CD4-positive, alpha-beta T cell treated with Interleukin-6 at 100 ng/mL for 8 hours (primary cell): ENCODE measurements at regions not wholly inside any gene's neighbourhood (a gene's known extent, or its start where the extent isn't known, plus 50 kb on each side); places are given as distances from the start of the nearest gene placed in this dataset.
"Not testable (repeated sequence)": the region's sequence is repeated elsewhere in the genome, so short reads cannot be mapped to it uniquely, and the experiment has no call there.

Experiments
- DNase-seq: peaks from one replicate; pipeline ENCODE4 v3.0.0-alpha.2; 2020; ENCODE audit warnings: mixed read lengths, low spot score

DNA sequence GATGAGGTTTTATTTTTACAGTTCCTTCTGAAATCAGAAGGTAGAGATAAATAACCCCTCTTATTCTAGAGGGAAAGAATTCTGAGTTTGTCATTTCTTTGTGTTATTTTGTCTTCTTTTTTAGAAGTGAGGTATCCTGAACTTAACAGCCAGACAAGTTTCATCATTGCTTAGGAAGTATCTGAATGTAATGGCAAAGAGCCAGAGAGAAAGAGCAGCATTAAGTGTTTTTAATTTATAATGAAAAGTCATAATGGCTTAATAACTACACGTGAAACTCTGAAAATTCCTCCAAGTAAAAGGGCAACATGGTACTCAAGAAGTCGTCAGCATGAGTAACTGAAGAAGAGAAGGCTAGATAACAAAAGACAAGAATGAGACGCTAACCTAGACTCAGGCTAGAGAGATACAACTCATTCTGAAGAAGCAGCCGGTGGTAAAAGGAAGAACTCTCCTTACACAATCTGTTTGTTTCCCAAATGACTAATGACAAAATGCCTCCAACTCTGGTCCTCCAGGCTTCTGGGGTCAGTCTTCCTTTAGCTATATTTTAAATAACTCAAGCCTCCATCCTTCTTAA is 116.2 kb upstream of the NECTIN3 start:
- no peak for DNase-seq

- no peak for DNase-seq
Observed at GRCh38 chr3:110956081-110956480, 115.5 kb upstream of the NECTIN3 start.

DNA sequence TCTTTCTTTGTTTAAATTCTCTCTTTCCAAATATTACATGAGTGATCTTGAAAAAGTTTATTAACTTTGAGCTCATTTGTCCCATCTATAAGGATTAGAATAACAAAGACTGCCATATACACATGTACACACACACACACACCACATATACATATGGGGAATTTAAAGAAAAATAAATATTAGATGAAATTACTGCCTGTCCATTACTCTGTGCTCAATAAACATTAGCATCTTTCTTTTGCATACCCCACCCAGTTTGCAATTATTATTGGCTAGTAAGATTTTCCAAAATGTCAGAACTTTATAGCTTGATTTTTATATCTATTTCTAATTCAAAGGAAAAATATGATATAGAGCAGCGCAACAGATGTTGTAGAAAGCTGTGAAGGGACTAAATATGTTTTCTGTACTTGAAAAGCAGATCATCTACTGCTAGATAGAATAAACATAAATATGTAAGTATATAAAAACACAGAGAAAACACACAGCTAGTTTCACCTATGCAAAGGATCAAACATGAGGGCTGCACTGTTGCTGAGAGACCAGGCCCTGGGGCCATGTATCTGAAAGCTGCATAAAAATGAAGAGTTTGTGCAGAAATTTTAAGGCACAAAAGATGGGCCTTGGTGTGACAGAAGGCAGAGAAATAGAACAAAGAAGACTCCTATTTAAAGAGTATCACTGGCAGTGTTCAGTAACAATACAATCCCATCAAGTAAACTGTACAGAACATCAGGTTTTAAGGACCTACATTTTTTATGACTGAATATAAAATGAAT is 114.2 kb upstream of the NECTIN3 start:
- DNase-seq = no peak

DNA sequence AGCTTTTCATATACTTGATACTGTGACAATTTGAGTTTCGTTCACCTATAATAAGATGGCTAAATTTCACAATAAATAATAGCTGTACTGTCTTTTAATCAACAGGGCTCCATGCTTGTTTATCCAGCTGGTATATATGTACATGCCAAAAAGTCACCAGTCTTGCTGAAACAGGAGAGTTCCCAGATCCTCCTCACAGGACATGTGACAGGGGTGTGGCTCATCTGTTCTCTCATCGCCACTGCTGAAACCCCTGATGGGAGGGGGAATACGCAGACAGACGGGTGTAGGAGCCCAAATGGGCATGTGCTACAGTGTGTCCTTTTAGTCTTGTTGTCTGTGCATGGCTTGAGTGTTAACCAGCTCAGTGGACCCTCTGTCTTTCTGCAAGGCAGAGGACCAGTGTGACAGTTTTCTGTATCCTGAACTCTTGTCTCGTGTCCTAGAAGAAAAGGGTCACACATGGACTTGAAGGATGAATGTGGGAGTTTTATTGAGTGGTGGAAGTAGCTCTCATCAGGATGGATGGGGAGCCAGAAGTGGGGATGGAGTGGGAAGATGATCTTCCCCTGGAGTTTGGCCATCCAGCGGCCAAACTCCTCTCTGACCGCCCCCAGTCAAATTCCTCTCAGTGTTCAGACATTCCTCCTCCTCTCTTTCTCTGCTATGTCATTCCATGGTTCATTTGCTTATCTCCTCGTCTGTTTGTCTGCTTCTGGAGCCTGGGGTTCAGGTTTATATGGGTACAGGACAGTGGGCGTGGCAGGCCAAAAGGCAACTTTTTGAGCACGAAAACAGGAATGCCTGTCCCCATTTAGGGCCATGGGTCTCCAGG is 113.1 kb upstream of the NECTIN3 start:
- no peak for DNase-seq

- no peak for DNase-seq
Observed at GRCh38 chr3:110965976-110966375, 105.6 kb upstream of the NECTIN3 start.

DNA sequence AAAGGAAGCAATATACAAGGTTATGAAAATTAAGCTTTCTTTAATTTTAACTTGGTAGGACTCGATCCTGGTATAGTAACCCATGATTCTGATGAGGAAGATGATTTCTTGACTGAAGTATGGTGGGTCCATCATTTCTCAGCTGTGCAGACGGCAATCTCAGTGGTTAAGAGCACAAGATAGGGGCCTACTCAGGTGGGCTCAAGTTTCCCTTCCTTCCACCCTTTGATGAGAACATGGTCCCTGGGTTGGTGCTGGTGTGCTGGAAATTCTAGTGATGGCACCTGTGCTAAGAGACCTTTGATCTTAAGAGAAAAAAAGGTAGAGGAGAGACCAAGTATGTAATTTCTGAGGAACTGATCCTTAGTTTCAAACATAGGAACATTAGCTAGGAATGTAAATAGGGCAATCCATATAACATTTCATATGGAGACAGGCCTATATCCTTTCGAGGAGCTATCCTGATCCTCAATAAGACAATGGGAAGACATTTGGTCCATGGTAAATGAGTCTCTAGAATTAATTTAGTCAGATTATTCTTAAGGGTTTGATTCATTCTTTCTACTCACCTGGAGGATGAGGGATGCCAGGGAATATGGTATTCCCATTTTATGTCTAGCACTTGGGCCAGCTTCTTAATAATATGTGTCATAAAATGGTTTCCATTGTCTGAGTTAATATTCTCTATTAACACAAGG is 104.5 kb upstream of the NECTIN3 start:
- no peak for DNase-seq

GRCh38 chr3:110968076-110968475 is 103.5 kb upstream of the NECTIN3 start:
- no peak for DNase-seq

DNA sequence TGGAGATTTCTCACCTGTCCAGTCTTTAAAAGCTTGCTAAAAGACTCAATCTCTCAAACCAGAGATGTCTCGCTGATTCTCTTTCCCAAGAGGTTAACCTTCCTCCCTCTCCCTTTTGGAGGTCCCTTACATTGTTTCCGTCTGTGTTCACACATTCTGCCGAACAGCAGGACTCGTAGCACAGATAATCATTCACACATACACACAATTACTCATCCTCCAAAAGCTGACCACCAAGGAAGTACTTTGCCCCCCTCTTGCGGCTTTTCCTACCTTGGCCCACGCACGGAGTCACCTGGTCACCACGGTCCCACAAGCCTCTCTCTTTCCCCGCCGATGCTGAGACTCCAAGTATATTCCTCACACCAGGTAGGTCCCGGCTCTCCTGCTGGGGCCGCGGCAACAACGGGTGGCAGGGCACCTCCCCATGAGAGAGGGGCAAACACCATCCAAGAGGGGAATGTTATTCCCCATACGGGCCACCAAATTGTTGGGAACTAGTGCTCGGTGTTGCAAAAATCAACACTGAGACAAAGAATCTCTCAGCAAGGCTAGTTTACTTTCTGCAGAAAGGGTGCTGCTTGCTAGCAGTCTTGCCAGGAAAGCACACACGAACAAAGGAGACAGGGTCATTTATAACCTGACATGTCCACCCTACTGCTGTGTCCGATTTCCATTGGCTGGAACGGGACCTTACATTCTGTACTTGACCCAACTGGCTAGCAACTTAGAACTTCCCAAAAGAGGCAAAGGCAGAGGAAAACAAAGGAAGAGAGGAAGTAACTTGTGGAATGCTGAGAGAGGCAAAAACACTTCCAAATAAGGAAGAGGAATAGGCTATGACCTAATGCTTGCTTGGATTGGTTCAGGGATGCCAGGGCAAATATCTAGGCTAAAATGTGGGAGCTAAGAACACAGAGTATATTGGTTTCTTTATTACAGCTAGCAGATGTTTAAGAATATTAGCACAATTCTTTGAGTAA is 102.1 kb upstream of the NECTIN3 start:
- no peak for DNase-seq

DNA sequence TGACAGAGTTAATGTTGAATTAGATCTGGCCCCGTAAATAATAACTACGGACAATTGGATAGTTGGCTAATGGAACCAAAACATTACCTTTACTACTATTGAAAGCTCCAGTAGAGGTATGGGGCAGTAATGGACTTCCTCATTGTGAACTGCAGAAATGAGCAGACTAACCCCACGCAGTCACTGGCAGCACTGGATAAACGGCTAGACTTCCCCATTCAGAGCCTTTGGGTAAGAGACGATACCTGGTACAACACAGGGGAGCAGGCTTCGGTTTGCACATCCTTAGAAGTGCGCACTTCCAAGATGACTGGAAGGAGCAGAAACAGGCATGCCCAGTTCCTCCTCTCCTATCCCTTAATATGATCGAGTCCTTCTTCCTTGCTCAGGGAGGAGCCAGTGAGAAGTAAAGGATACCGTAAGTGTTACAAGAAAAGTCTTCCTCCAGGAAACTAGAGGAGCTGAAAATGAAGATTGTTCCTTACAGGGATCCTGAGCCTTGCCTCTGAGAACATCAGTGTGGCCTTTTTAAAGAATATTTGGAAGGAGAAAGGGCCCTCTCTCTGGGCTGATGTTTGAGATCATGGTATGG is 100.5 kb upstream of the NECTIN3 start:
- DNase-seq = no peak

DNA sequence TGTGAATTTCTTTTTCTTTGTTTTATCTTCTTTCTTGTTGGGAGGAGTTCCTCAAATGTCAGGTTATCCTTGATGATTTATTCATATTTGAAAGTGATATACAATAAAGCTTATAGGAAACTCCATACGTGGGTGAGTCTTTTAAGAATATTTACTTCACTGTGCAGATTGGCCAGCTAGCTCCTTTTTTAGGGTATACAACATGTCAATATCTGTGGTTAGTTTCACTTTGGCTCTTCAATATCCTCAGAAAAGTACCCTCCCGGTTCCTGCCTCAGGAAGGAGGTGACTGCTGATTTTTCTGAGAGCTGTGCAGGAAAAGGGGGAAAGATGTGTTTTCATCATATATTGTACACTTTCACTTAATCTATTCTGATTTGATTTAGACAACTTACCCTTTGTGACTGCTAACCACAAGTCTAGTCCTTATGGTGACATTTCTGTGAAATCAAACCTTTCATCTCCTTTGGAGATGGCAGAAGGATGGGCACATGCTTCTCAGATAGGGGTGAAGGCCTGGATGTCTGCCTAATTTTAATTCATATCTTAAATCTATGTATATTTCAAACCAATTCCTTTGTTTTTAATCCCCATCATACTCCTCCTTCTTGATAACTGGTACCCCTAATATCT is 98.2 kb upstream of the NECTIN3 start:
- DNase-seq = no peak

DNA sequence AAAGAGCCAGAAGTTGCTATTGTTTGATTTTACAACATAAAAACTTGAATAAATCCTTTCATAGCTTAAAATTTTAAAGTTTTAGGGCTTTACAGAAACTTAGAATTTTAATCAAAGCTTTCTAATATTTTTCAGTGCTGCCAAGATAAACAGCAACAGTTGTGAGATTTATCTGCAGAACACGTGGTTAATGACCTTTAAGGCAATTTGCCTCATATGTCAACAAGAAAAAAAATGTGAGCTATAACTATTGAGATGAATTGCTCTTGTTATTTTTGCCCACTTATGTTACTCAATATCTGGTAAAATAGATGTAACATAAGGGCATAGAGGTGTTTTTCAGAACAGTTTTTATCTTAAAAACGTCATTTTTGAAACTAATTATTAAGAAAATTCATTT is 96.7 kb upstream of the NECTIN3 start:
- no peak for DNase-seq

GRCh38 chr3:110984456-110985250 is 87.0 kb upstream of the NECTIN3 start:
- no peak for DNase-seq

- DNase-seq = no peak
Observed at GRCh38 chr3:110989446-110989845, 82.2 kb upstream of the NECTIN3 start.

- DNase-seq = no peak
Observed at GRCh38 chr3:110995461-110996231, 76.0 kb upstream of the NECTIN3 start.

DNA sequence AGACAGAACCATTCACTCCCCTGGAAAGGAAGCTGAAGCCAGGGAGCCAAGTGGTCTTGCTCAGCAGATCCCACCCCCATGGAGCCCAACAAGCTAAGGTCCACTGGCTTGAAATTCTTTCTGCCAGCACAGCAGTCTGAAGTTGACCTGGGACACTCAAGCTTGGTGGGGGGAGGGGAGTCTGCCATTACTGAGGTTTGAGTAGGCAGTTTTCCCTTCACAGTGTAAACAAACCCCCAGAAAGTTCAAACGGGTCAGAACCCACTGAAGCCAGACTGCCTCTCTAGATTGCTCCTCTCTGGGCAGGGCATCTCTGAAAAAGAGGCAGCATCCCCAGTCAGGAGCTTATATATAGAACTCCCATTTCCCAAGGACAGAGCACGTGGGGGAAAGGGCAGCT is 72.8 kb upstream of the NECTIN3 start:
- not testable (repeated sequence) for DNase-seq

GRCh38 chr3:111006485-111006884 is 65.1 kb upstream of the NECTIN3 start:
- DNase-seq = not testable (repeated sequence)

DNA sequence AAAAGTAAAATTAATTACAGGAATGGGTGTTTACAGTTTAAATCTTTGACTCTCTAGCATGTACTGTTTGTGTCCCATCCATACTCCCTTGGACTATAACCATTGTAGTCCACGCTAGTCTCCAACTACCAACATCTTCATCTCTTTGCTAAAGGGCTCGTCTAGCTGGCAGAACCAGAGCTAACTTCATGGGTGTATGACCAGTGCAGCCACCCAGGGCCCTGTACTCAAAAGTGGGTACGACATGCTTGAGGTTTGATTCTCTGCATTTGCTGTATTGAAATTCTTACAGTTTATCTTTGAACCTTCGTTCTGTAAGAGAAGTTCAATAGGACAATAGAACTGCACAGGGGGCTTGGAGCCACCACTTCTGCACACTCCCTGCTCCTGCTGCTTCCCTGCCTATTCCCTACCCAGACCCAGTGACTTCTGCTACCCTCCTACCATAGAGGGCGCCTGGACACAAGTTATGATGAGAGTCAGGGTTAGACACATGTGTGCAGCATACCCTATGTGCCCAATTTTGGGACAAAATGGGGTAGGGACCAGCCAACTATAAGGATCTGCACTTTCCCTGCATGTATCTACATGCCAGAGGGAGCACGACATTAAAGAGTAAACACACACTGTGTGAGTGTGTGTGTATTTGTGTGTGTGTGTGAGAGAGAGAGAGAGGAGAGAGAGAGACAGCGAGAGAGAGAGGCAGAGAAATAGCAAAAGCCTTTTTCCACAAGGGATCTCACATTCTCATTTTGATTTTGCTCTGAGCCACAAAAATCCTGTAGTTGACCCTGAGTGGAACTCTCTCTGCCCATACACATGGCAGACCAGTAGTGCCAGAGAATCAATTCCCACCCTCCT is 59.0 kb upstream of the NECTIN3 start:
- DNase-seq = no peak
